GM12872 (cell line): ENCODE measurements at regions not wholly inside any gene's neighbourhood (a gene's known extent, or its start where the extent isn't known, plus 50 kb on each side); places are given as distances from the start of the nearest gene placed in this dataset.

Experiments
- CTCF ChIP-seq: IDR thresholded peaks from 3 replicates; pipeline ENCODE4 v1.5.1; 2011; ENCODE audit warnings: low read depth, mild to moderate bottlenecking, low read length, moderate library complexity; ENCODE audit not compliant: insufficient read depth

GRCh38 chr10:7108141-7108540, 302.7 kb downstream of the SFMBT2 start:
- TF ChIP-seq CTCF: no peak

GRCh38 chr10:7107285-7107684, 303.5 kb downstream of the SFMBT2 start:
- no peak for TF ChIP-seq CTCF

- TF ChIP-seq CTCF: no peak
Measured at GRCh38 chr10:7102557-7103349, 308.1 kb downstream of the SFMBT2 start.

- TF ChIP-seq CTCF: no peak
Measured at GRCh38 chr10:7102084-7102483, 308.8 kb downstream of the SFMBT2 start.

GRCh38 chr10:7101451-7101850, 309.4 kb downstream of the SFMBT2 start:
- no peak for TF ChIP-seq CTCF

- no peak for TF ChIP-seq CTCF
Measured at GRCh38 chr10:7100032-7100702, 310.7 kb downstream of the SFMBT2 start.

GRCh38 chr10:7098160-7098762, 312.6 kb downstream of the SFMBT2 start:
- no peak for TF ChIP-seq CTCF
